ENCODE measurements at regions not wholly inside any gene's neighbourhood (a gene's known extent, or its start where the extent isn't known, plus 50 kb on each side); places are given as distances from the start of the nearest gene placed in this dataset.

DNA sequence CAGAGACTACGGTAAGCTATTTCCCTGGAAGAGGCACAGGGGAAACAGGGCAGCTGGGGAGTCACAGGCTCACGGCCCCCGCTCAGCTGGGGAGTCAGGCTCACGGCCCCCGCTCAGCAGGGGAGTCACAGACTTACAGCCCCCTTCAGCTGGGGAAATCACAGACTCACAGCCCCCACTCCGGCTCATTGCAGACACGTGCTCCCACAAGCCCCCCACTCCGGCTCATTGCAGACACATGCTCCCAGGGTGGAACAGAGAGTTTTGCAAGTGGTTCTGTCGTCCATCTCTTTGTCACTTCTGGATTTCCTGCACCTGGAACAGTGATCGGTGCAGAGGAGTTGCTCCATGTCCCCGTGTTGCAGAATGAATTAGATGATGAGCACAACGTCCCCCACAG is 405.5 kb downstream of the CDH26 start:
- no peak for DNase-seq (ENCODE audit: low read depth)
- no peak overlapping the region for H3K4me3 ChIP-seq (ENCODE audit: low read depth, low read length)
- TF ChIP-seq, protein P1, sequence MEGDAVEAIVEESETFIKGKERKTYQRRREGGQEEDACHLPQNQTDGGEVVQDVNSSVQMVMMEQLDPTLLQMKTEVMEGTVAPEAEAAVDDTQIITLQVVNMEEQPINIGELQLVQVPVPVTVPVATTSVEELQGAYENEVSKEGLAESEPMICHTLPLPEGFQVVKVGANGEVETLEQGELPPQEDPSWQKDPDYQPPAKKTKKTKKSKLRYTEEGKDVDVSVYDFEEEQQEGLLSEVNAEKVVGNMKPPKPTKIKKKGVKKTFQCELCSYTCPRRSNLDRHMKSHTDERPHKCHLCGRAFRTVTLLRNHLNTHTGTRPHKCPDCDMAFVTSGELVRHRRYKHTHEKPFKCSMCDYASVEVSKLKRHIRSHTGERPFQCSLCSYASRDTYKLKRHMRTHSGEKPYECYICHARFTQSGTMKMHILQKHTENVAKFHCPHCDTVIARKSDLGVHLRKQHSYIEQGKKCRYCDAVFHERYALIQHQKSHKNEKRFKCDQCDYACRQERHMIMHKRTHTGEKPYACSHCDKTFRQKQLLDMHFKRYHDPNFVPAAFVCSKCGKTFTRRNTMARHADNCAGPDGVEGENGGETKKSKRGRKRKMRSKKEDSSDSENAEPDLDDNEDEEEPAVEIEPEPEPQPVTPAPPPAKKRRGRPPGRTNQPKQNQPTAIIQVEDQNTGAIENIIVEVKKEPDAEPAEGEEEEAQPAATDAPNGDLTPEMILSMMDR (IDR thresholded peaks at IDR 0.05; ENCODE audit: insufficient read depth, low read depth, low read length): no peak

DNA sequence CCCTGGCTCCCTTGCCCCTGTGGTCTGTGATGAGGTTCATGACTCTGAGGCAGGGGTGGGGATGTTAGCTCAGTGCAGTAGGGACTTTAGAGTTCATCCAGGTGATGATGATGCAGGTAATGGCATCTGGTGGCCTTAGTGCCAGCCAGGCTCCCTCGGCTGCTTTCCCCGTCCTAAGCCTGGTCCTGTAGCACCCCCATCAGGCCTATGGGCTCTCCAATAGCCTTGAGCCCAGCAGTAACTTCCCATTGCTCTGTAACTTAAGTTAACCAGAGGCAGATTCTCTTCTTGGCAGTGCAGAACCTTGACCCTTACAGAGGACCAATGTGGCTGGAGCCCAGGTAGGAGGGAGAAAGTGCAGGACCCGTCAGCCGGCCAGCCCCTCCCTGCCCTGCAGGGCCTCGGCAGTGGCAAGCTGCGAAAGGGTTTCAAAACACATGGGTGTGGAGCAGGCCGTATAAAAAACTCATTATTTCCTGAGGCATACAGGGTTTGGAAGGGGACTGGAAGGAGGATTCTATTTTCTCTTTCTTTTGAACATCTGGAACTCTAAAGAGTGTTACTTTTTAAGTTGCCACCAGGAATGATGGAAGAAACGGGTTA is 406.9 kb downstream of the CDH26 start:
- TF ChIP-seq, protein P1 (IDR thresholded peaks at IDR 0.05; ENCODE audit: insufficient read depth, low read depth, low read length): no peak
- H3K4me3 ChIP-seq (ENCODE audit: low read depth, low read length): no peak overlapping the region
- DNase-seq (ENCODE audit: low read depth): no peak

DNA sequence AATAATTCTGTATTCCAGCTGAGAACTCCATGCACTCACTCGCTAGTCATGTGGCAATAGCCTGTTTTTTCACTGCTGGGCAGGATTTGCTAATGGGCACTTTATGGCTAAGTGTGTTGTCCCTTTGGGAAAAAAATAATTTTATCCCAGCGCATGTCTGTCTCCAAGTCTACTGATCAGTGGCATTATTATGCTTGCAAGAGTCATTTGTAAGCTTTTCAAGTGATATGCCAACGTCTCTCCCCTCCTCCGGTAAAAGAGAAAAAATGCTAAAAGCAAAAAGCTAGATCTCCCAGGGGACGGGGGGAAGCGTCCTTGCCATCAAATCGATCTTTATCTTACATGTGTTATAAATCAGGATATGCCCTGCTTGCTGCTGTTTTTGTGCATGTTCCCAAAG is 407.7 kb downstream of the CDH26 start:
- H3K4me3 ChIP-seq (ENCODE audit: low read depth, low read length): no peak overlapping the region
- TF ChIP-seq, protein P1 (IDR thresholded peaks at IDR 0.05; ENCODE audit: insufficient read depth, low read depth, low read length): no peak
- no peak for DNase-seq (ENCODE audit: low read depth)

DNA sequence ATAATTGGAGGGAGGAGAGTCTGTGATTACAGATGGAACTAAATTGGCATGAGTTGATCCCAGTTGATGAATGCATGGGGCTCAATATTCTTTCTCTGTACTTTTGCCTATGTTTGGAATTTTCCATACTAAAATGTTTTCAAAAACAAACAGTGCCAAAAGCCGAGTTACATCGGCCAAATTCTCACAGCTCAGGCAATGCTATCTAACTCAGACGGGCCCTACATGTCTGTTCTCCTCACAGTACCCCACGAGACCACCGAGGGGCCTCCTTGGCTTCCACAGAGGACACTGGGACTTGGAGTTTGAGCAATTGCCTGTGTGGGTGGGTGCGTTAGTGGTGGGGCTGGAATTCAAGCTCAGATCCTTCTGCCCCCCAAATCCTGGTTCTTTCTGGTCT is 413.2 kb downstream of the CDH26 start:
- no peak overlapping the region for H3K4me3 ChIP-seq (ENCODE audit: low read depth, low read length)
- TF ChIP-seq, protein P1 (IDR thresholded peaks at IDR 0.05; ENCODE audit: insufficient read depth, low read depth, low read length): no peak
- no peak for DNase-seq (ENCODE audit: low read depth)

DNA sequence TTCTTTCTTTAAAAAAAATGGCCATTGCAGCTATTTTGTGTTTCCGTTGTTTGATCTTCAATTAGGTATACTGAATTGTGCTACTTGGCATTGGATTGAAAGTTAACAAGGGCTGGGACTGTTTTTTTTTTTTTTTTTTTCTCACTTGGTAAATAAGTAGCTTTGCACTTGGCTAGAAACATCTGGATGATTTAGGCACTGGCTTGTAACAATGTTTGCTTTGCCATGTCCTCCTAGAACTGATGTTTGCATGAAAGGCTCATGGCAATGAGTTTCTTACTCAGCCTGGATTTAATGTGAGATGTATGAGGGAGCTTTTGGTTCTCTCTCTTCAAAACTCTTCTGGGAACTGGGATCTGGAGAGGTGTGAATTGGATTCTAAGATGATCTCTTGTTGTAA is 414.1 kb downstream of the CDH26 start:
- DNase-seq (ENCODE audit: low read depth): no peak
- TF ChIP-seq, protein P1 (IDR thresholded peaks at IDR 0.05; ENCODE audit: insufficient read depth, low read depth, low read length): no peak
- no peak overlapping the region for H3K4me3 ChIP-seq (ENCODE audit: low read depth, low read length)

DNA sequence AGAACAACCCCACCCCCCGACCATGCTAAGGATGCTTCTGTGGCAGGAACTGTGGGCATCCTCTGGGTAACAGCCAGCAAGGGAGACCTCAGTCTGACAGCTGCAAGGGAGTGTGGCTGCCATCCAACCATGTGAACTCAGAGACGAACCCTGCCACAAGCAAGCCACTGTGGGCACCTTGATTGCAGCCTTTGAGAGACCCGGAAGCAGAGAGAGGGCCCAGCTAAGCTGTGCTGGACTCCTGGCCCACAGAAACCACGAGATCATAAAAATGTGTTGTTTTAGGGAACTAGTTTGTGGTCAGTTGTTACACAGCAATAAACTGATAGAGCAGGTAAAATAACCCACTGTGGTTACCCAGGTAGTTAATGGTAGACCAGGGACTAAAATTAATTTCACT is 414.6 kb downstream of the CDH26 start:
- no peak for DNase-seq (ENCODE audit: low read depth)
- H3K4me3 ChIP-seq (ENCODE audit: low read depth, low read length): no peak overlapping the region
- TF ChIP-seq, protein P1 (IDR thresholded peaks at IDR 0.05; ENCODE audit: insufficient read depth, low read depth, low read length): no peak

DNA sequence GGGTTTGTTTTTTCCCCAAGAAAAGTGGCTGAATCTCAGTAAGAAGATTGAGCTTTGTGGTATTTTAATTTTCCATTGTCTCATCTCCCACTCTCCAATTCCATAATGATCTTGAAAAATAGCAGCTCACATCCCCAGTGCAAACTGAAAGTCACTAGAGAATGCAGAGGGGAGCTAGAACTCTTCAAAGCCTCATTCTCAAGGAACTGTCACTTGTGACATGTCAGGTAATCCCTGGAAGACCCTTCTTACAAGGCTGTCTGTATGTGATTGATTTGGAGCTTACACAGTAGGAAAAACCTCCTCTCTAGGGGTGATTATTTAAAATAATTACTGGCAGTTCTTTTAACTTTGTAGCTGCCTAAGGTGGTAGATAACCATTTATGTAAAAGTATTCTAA is 420.4 kb downstream of the CDH26 start:
- TF ChIP-seq, protein P1 (IDR thresholded peaks at IDR 0.05; ENCODE audit: insufficient read depth, low read depth, low read length): no peak
- no peak overlapping the region for H3K4me3 ChIP-seq (ENCODE audit: low read depth, low read length)
- DNase-seq (ENCODE audit: low read depth): no peak
